ENCODE measurements at regions not wholly inside any gene's neighbourhood (a gene's known extent, or its start where the extent isn't known, plus 50 kb on each side); places are given as distances from the start of the nearest gene placed in this dataset.
"Not testable (repeated sequence)": the region's sequence is repeated elsewhere in the genome, so short reads cannot be mapped to it uniquely, and the experiment has no call there.

GRCh38 chr15:91453376-91453775 is 353.3 kb downstream of the SV2B start:
- H3K4me1 ChIP-seq (ENCODE audit: insufficient read depth, low read length); H3K27me3 ChIP-seq (ENCODE audit: control insufficient read depth in 1 of 2, insufficient read depth in 2 of 2, low read length in 2 of 2); H3K9ac ChIP-seq (ENCODE audit: insufficient read depth, low read depth, low read length); DNase-seq (ENCODE audit: low spot score); intact Hi-C loops (cut with micrococcal nuclease; ENCODE audit: unreplicated experiment); H4K20me1 ChIP-seq (ENCODE audit: insufficient read depth, low read length); H3K4me3 ChIP-seq (replicated peaks in 1 of 3; ENCODE audit: insufficient read depth in 1 of 3, low read depth in 2 of 3, low read length in 3 of 3); H3K4me2 ChIP-seq (ENCODE audit: low read depth, low read length); BruUV-seq (replicated peaks); CTCF ChIA-PET (ENCODE audit: low intra/inter-chr PET ratio, low total read pairs); H3K79me2 ChIP-seq (ENCODE audit: insufficient read depth, low read length); H3K36me3 ChIP-seq (replicated peaks in 1 of 2; ENCODE audit: control insufficient read depth in 1 of 2, insufficient read depth in 2 of 2, low read length in 2 of 2); FAIRE-seq; ATAC-seq; H3K27ac ChIP-seq (ENCODE audit: extremely low read length, insufficient read depth, low read length); POLR2A ChIA-PET; H3K9me3 ChIP-seq (ENCODE audit: low read length); H2AFZ ChIP-seq (ENCODE audit: low read length); in situ Hi-C loops (cut with HindIII; ENCODE audit: extremely low pct_ligation_motif_present, low pct_unique_long_range_greater_than_20kb): not testable (repeated sequence)
- WGBS (ENCODE audit: low lambda C conversion rate), result 0% methylated on average over 3 of the region's 3 CpGs

DNA sequence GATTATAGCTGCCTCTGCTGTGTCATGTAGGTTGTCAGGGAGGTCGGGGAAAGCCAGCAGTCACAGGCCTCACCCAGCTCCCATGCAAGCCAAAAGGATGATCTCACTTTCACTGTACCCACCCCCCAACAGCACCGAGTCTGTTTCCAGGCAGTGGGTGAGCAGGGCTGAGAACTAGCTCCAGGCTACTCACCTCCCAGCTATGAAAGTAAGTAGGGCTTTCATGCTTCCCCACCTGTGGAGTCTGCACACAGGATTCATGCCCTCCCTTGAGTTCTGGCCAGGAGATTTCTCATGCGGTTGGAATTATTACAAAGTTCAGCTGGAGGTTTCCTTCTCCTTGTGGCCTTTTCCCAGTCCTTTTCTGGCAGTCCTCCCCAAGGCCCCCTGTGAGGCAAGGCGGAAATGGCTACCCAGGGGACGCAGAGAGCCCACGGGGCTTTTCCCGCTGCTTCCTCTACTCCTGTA is 356.2 kb downstream of the SV2B start:
- DNase-seq (ENCODE audit: low spot score), result no peak
- intact Hi-C loops (cut with micrococcal nuclease; ENCODE audit: unreplicated experiment), result no loop called here
- in situ Hi-C loops (cut with HindIII; ENCODE audit: extremely low pct_ligation_motif_present, low pct_unique_long_range_greater_than_20kb), result no loop called here
- no peaks in the 10 kb centered on the region for H3K9me3 ChIP-seq (ENCODE audit: low read length)
- no TSS peak for BruUV-seq (replicated peaks)
- H3K9ac ChIP-seq (ENCODE audit: insufficient read depth, low read depth, low read length), result no peak overlapping the region
- CTCF ChIA-PET (ENCODE audit: low intra/inter-chr PET ratio, low total read pairs), result no interaction called here
- no peaks in the 10 kb centered on the region for H3K4me1 ChIP-seq (ENCODE audit: insufficient read depth, low read length)
- no peak for TF ChIP-seq JUNB (CRISPR knock-in tag; IDR thresholded peaks at IDR 0.05; ENCODE audit: borderline replicate concordance)
- TF ChIP-seq FOXJ3 (CRISPR knock-in tag; IDR thresholded peaks at IDR 0.05; ENCODE audit: borderline replicate concordance), result no peak
- TF ChIP-seq ZFP36L1 (CRISPR knock-in tag; IDR thresholded peaks at IDR 0.05), result no peak
- no peak for TF ChIP-seq GABPA (IDR thresholded peaks at IDR 0.05; ENCODE audit: low read depth, low read length)
- no peak for TF ChIP-seq GABPA (CRISPR knock-in tag; IDR thresholded peaks at IDR 0.05; ENCODE audit: low read depth)
- TF ChIP-seq FOXO1 (CRISPR knock-in tag; IDR thresholded peaks at IDR 0.05), result no peak
- no peak for TF ChIP-seq THAP8 (CRISPR knock-in tag; IDR thresholded peaks at IDR 0.05; ENCODE audit: borderline replicate concordance)
- no peak for TF ChIP-seq HMGA1 (CRISPR knock-in tag; conservative IDR thresholded peaks at IDR 0.05)
- TF ChIP-seq SNAPC2 (CRISPR knock-in tag; IDR thresholded peaks at IDR 0.05), result no peak
- no peak overlapping the region for H3K27ac ChIP-seq (ENCODE audit: extremely low read length, insufficient read depth, low read length)
- no peaks in the 10 kb centered on the region; a peak in 1 of 5 replicates for H3K27me3 ChIP-seq (ENCODE audit: control insufficient read depth in 1 of 2, insufficient read depth in 2 of 2, low read length in 2 of 2)
- FAIRE-seq, result no peak
- POLR2A ChIA-PET, result no interaction called here
- H3K79me2 ChIP-seq (ENCODE audit: insufficient read depth, low read length), result no peaks in the 10 kb centered on the region
- H3K36me3 ChIP-seq (replicated peaks in 1 of 2; ENCODE audit: control insufficient read depth in 1 of 2, insufficient read depth in 2 of 2, low read length in 2 of 2), result no peaks in the 10 kb centered on the region
- no peak overlapping the region for H2AFZ ChIP-seq (ENCODE audit: low read length)
- WGBS (ENCODE audit: low lambda C conversion rate), result 67% methylated on average over 5 of the region's 7 CpGs
- ATAC-seq, result no peak
- H3K4me3 ChIP-seq (replicated peaks in 1 of 3; ENCODE audit: insufficient read depth in 1 of 3, low read depth in 2 of 3, low read length in 3 of 3), result no peak overlapping the region
- H4K20me1 ChIP-seq (ENCODE audit: insufficient read depth, low read length), result no peaks in the 10 kb centered on the region
- no peak overlapping the region for H3K4me2 ChIP-seq (ENCODE audit: low read depth, low read length)

Measured in HepG2 (cell line).